HFFc6 (cell line): ENCODE measurements at regions not wholly inside any gene's neighbourhood (a gene's known extent, or its start where the extent isn't known, plus 50 kb on each side); places are given as distances from the start of the nearest gene placed in this dataset.

Experiments used
- DNase-seq: peaks from one replicate; pipeline ENCODE4 v3.0.0-alpha.2; 2018
- H3K27ac Mint-ChIP-seq: 2 replicates; pipeline ENCODE4 v1.8.0; 2020; ENCODE audit warnings: mild to moderate bottlenecking, mixed read lengths
- H3K27me3 Mint-ChIP-seq: 2 replicates; pipeline ENCODE4 v1.8.0; 2021; ENCODE audit warnings: mild to moderate bottlenecking, moderate library complexity, mixed read lengths; ENCODE audit not compliant: insufficient read depth
- H3K36me3 Mint-ChIP-seq: 2 replicates; pipeline ENCODE4 v1.8.0; 2021; ENCODE audit warnings: low read depth, mixed read lengths
- H3K4me1 Mint-ChIP-seq: 2 replicates; pipeline ENCODE4 v1.8.0; 2020; ENCODE audit warnings: low read depth, mixed read lengths
- H3K4me3 Mint-ChIP-seq: 2 replicates; pipeline ENCODE4 v1.8.0; 2020; ENCODE audit warnings: mild to moderate bottlenecking, moderate library complexity, mixed read lengths
- H3K9me3 Mint-ChIP-seq: 2 replicates; pipeline ENCODE4 v1.8.0; 2020; ENCODE audit warnings: mild to moderate bottlenecking, mixed read lengths
- CTCF ChIP-seq: fragments of 200-600 bp; sonication (generic); IDR thresholded peaks from 2 replicates; pipeline ENCODE4 v1.5.0; 2021; ENCODE audit warnings: antibody characterized with exemption, mild to moderate bottlenecking

- Mint-ChIP-seq H3K4me3 (no peak overlapping the region), H3K36me3 (no peaks in the 10 kb centered on the region), H3K27me3 (peaks cover 2% of the 10 kb centered on the region), H3K9me3 (peaks cover 57% of the 10 kb centered on the region), H3K4me1 (no peaks in the 10 kb centered on the region), H3K27ac (no peak overlapping the region)
- no peak for TF ChIP-seq CTCF
- no peak for DNase-seq
These were observed 303.6 kb downstream of the FGFR2 start for GRCh38 chr10:121294630-121295029.

GRCh38 chr10:121296378-121296777 lies 301.9 kb downstream of the FGFR2 start:
- no peak overlapping the region for H3K27ac Mint-ChIP-seq

GRCh38 chr10:121296881-121297585 lies 301.2 kb downstream of the FGFR2 start:
- H3K36me3 Mint-ChIP-seq: no peaks in the 10 kb centered on the region
- DNase-seq: no peak
- no peak overlapping the region for H3K4me3 Mint-ChIP-seq
- peaks cover 57% of the 10 kb centered on the region for H3K9me3 Mint-ChIP-seq
- no peaks in the 10 kb centered on the region for H3K27me3 Mint-ChIP-seq
- TF ChIP-seq CTCF: no peak
- no peak overlapping the region for H3K27ac Mint-ChIP-seq
- H3K4me1 Mint-ChIP-seq: no peaks in the 10 kb centered on the region

More at GRCh38 chr10:121296378-121296777, 301.9 kb downstream of the FGFR2 start:
- Mint-ChIP-seq H3K9me3 (peaks cover 57% of the 10 kb centered on the region), H3K27me3 (peaks cover 2% of the 10 kb centered on the region), H3K4me1 (no peaks in the 10 kb centered on the region), H3K36me3 (no peaks in the 10 kb centered on the region), H3K4me3 (no peak overlapping the region)
- no peak for DNase-seq
- TF ChIP-seq CTCF: no peak

- no peak for TF ChIP-seq CTCF
- Mint-ChIP-seq H3K4me3 (no peak overlapping the region), H3K4me1 (no peaks in the 10 kb centered on the region), H3K27me3 (no peaks in the 10 kb centered on the region; the same call in 1 of the 2 replicates), H3K9me3 (peaks cover 56% of the 10 kb centered on the region), H3K36me3 (no peaks in the 10 kb centered on the region), H3K27ac (no peak overlapping the region)
- no peak for DNase-seq
These were observed 297.5 kb downstream of the FGFR2 start for GRCh38 chr10:121300723-121301122.

GRCh38 chr10:121302541-121303180 lies 295.6 kb downstream of the FGFR2 start:
- no peak for TF ChIP-seq CTCF
- Mint-ChIP-seq H3K27ac (no peak overlapping the region), H3K9me3 (peaks cover 62% of the 10 kb centered on the region), H3K36me3 (no peaks in the 10 kb centered on the region), H3K4me1 (no peaks in the 10 kb centered on the region), H3K4me3 (no peak overlapping the region), H3K27me3 (peaks cover 2% of the 10 kb centered on the region; the same call in 1 of the 2 replicates)
- no peak for DNase-seq
